ENCODE measurements at regions not wholly inside any gene's neighbourhood (a gene's known extent, or its start where the extent isn't known, plus 50 kb on each side); places are given as distances from the start of the nearest gene placed in this dataset.

GRCh38 chr6:137740091-137740755, 126.8 kb upstream of the TNFAIP3 start:
- no peak overlapping the region for H2BK5ac ChIP-seq (ENCODE audit: insufficient read length, low read length)
- H3K4me1 ChIP-seq (ENCODE audit: insufficient read depth, low read length), result no peaks in the 10 kb centered on the region
- TF ChIP-seq CTCF (conservative IDR thresholded peaks at IDR 0.05), result no peak
- no peak overlapping the region for H3K56ac ChIP-seq (ENCODE audit: insufficient read length, low read depth, low read length)
- H3K9ac ChIP-seq (ENCODE audit: extremely low read depth, insufficient read length, low read length), result no peak overlapping the region
- no peak overlapping the region for H4K91ac ChIP-seq (ENCODE audit: insufficient read length, low read depth, low read length)
- H3K4me2 ChIP-seq (ENCODE audit: insufficient read depth, insufficient read length, low read length), result no peak overlapping the region
- H4K8ac ChIP-seq (replicated peaks; ENCODE audit: insufficient read length, low read depth, low read length), result no peak overlapping the region
- H3K9me3 Mint-ChIP-seq, result no peaks in the 10 kb centered on the region
- no peak overlapping the region for H3T11ph ChIP-seq (ENCODE audit: low read length)
- no peak overlapping the region for H2BK15ac ChIP-seq (ENCODE audit: low read depth, low read length)
- H3K9me3 ChIP-seq (ENCODE audit: control insufficient read depth, low read depth, low read length), result no peaks in the 10 kb centered on the region
- H3K4me1 Mint-ChIP-seq, result peaks cover 10% of the 10 kb centered on the region in 2 experiments
- no peak overlapping the region for H3K4me3 Mint-ChIP-seq
- no peaks in the 10 kb centered on the region for H3K23me2 ChIP-seq (ENCODE audit: insufficient read length, low read depth, low read length, poor library complexity, severe bottlenecking)
- no peak overlapping the region for H3K27ac Mint-ChIP-seq
- DNase-seq, result no peak
- no peak overlapping the region for H3K23ac ChIP-seq (ENCODE audit: insufficient read length, low read depth, low read length)
- H4K20me1 ChIP-seq (ENCODE audit: control insufficient read depth, insufficient read depth, insufficient read length), result no peaks in the 10 kb centered on the region
- no peak overlapping the region for H3K14ac ChIP-seq (ENCODE audit: insufficient read depth, low read length)
- H2AFZ ChIP-seq (ENCODE audit: low read length), result no peak overlapping the region
- no peak overlapping the region for H3K18ac ChIP-seq (ENCODE audit: insufficient read length, low read depth, low read length)
- no peak overlapping the region for H2BK20ac ChIP-seq (ENCODE audit: low read depth, low read length, poor library complexity, severe bottlenecking)
- no peaks in the 10 kb centered on the region for H3K79me1 ChIP-seq (ENCODE audit: insufficient read depth, low read depth, low read length, poor library complexity, severe bottlenecking)
- no CpG with 5 or more reads among the region's 7 CpGs for WGBS (ENCODE audit: extremely low coverage, insufficient read length, low lambda C conversion rate)
- H3K27me3 ChIP-seq (ENCODE audit: insufficient read depth, low read length), result no peaks in the 10 kb centered on the region
- no peaks in the 10 kb centered on the region for H3K79me2 ChIP-seq (ENCODE audit: insufficient read depth, low read length)
- H4K5ac ChIP-seq (ENCODE audit: insufficient read length, low read depth, low read length), result no peak overlapping the region
- no peak overlapping the region for H2BK12ac ChIP-seq (ENCODE audit: insufficient read length, low read depth, low read length)
- peaks cover 2% of the 10 kb centered on the region for H3K27me3 Mint-ChIP-seq (ENCODE audit: low read depth)
- H3K4ac ChIP-seq (ENCODE audit: low read depth, low read length), result no peak overlapping the region
- no peaks in the 10 kb centered on the region for H3K36me3 Mint-ChIP-seq (ENCODE audit: insufficient read depth in 1 of 3, low read depth in 3 of 3)
- H2BK120ac ChIP-seq (ENCODE audit: low read depth, low read length, poor library complexity, severe bottlenecking), result no peak overlapping the region
- no peak overlapping the region for H3K27ac ChIP-seq (ENCODE audit: insufficient read length, low read depth, low read length)
- no peak overlapping the region for H2AK5ac ChIP-seq (ENCODE audit: insufficient read length, low read length)

Measured in H9 (cell line).